ENCODE measurements at regions not wholly inside any gene's neighbourhood (a gene's known extent, or its start where the extent isn't known, plus 50 kb on each side); places are given as distances from the start of the nearest gene placed in this dataset.

GRCh38 chr5:3372289-3372688, 223.3 kb upstream of the IRX1 start:
- no peak for TF ChIP-seq MAX (IDR thresholded peaks at IDR 0.05)
- TF ChIP-seq ZFX (IDR thresholded peaks at IDR 0.05), result no peak
- no peak for TF ChIP-seq CEBPB (IDR thresholded peaks at IDR 0.05; ENCODE audit: low read depth)
